OCI-LY1 (cell line): ENCODE measurements at regions not wholly inside any gene's neighbourhood (a gene's known extent, or its start where the extent isn't known, plus 50 kb on each side); places are given as distances from the start of the nearest gene placed in this dataset.
A peak's percentile ranks its signal among the peaks of the same experiment; 100 is the strongest.

Source experiments
- H2AFZ ChIP-seq: fragments of 200-600 bp; sonication (generic), shearing (Covaris generic); 2 replicates; pipeline ENCODE4 v1.6.0; 2014; ENCODE audit warnings: antibody characterized with exemption, mild to moderate bottlenecking, low read length
- H3F3A ChIP-seq: fragments of 200-600 bp; sonication (generic), shearing (Covaris generic); 2 replicates; pipeline ENCODE4 v1.6.0; 2014; ENCODE audit warnings: mild to moderate bottlenecking, antibody characterized with exemption, low read length, moderate library complexity; ENCODE audit not compliant: insufficient read depth
- H3K27ac ChIP-seq: fragments of 200-600 bp; sonication (generic); 2 replicates; pipeline ENCODE4 v1.5.1; 2014; ENCODE audit warnings: low read length, mixed run types, mild to moderate bottlenecking, low read depth; ENCODE audit not compliant: poor library complexity, severe bottlenecking
- H3K27me3 ChIP-seq: fragments of 200-600 bp; sonication (generic); 2 replicates; pipeline ENCODE4 v1.6.0; 2014; ENCODE audit warnings: antibody characterized with exemption, mild to moderate bottlenecking, low read length, moderate library complexity; ENCODE audit not compliant: insufficient read depth
- H3K36me3 ChIP-seq: fragments of 200-600 bp; sonication (generic); 2 replicates; pipeline ENCODE4 v1.6.1; 2014; ENCODE audit warnings: mild to moderate bottlenecking, antibody characterized with exemption, low read length, moderate library complexity, mixed read lengths; ENCODE audit not compliant: insufficient read depth
- H3K4me1 ChIP-seq: fragments of 200-600 bp; sonication (generic); 2 replicates; pipeline ENCODE4 v1.5.1; 2014; ENCODE audit warnings: mild to moderate bottlenecking, low read length, moderate library complexity; ENCODE audit not compliant: insufficient read depth, severe bottlenecking
- H3K4me2 ChIP-seq: fragments of 200-600 bp; sonication (generic), shearing (Covaris generic); 2 replicates; pipeline ENCODE4 v1.6.1; 2014; ENCODE audit warnings: low read length
- H3K4me3 ChIP-seq: fragments of 200-600 bp; sonication (generic); 2 replicates; pipeline ENCODE4 v1.5.1; 2014; ENCODE audit warnings: low read length, low read depth, mild to moderate bottlenecking, mixed read lengths; ENCODE audit not compliant: poor library complexity, severe bottlenecking
- H3K79me2 ChIP-seq: fragments of 200-600 bp; shearing (Covaris generic); 2 replicates; pipeline ENCODE4 v1.6.1; 2016; ENCODE audit warnings: mixed run types, low read length, mixed read lengths; ENCODE audit not compliant: insufficient read depth
- H3K9ac ChIP-seq: fragments of 200-600 bp; sonication (generic), shearing (Covaris generic); 2 replicates; pipeline ENCODE4 v1.6.1; 2014; ENCODE audit warnings: mild to moderate bottlenecking, low read length, mixed read lengths
- H3K9me2 ChIP-seq: fragments of 200-600 bp; sonication (generic), shearing (Covaris generic); 2 replicates; pipeline ENCODE4 v1.6.1; 2014; ENCODE audit warnings: low read depth, mild to moderate bottlenecking, low read length, mixed read lengths
- H3K9me3 ChIP-seq: fragments of 200-600 bp; shearing (Covaris generic); 2 replicates; pipeline ENCODE4 v1.6.1; 2014; ENCODE audit warnings: low read length, mixed read lengths
- H4K20me1 ChIP-seq: fragments of 200-600 bp; sonication (generic), shearing (Covaris generic); 2 replicates; pipeline ENCODE4 v1.6.0; 2016; ENCODE audit warnings: mild to moderate bottlenecking, low read length; ENCODE audit not compliant: insufficient read depth
- CTCF ChIP-seq: fragments of 200-600 bp; sonication (generic), shearing (Covaris generic); IDR thresholded peaks from 2 replicates; pipeline ENCODE4 v1.5.1; 2017; ENCODE audit warnings: mild to moderate bottlenecking, antibody characterized with exemption, low read length, moderate library complexity, mixed read lengths
- EZH2 ChIP-seq: fragments of 200-600 bp; sonication (generic), shearing (Covaris generic); IDR thresholded peaks from 2 replicates; pipeline ENCODE4 v1.8.0; 2017; ENCODE audit warnings: borderline replicate concordance, mixed run types, mild to moderate bottlenecking, antibody characterized with exemption, low read length, moderate library complexity, mixed read lengths

- TF ChIP-seq EZH2 (no peak), CTCF (no peak)
- Histone ChIP-seq H3K4me2 (no peak overlapping the region), H4K20me1 (no peaks in the 10 kb centered on the region), H3K27ac (no peak overlapping the region), H3K9me3 (no peaks in the 10 kb centered on the region), H3K79me2 (no peaks in the 10 kb centered on the region), H3K27me3 (no peaks in the 10 kb centered on the region), H2AFZ (no peak overlapping the region), H3K36me3 (no peaks in the 10 kb centered on the region), H3F3A (no peaks in the 10 kb centered on the region), H3K4me3 (no peak overlapping the region), H3K9me2 (no peaks in the 10 kb centered on the region), H3K4me1 (peaks cover 4% of the 10 kb centered on the region), H3K9ac (no peak overlapping the region)
Measured at GRCh38 chr4:186918466-186918865, 194.8 kb upstream of the FAT1 start.

- H3K4me2 ChIP-seq = no peak overlapping the region
- no peak overlapping the region for H3K27ac ChIP-seq
- TF ChIP-seq EZH2 = no peak
- no peak for TF ChIP-seq CTCF
Measured at GRCh38 chr4:186919340-186919739, 195.7 kb upstream of the FAT1 start.

GRCh38 chr4:186920483-186920882 is 196.8 kb upstream of the FAT1 start:
- Histone ChIP-seq H3K4me1 (no peaks in the 10 kb centered on the region), H3K27me3 (no peaks in the 10 kb centered on the region), H3K36me3 (no peaks in the 10 kb centered on the region), H3K9ac (no peak overlapping the region), H3K9me3 (no peaks in the 10 kb centered on the region), H3K27ac (peak overlapping the region; percentile 34), H3F3A (no peaks in the 10 kb centered on the region), H3K4me3 (no peak overlapping the region), H3K4me2 (no peak overlapping the region), H4K20me1 (no peaks in the 10 kb centered on the region), H3K9me2 (no peaks in the 10 kb centered on the region), H3K79me2 (no peaks in the 10 kb centered on the region), H2AFZ (no peak overlapping the region)
- TF ChIP-seq CTCF = no peak
- TF ChIP-seq EZH2 = no peak

More at GRCh38 chr4:186919340-186919739, 195.7 kb upstream of the FAT1 start:
- no peaks in the 10 kb centered on the region for H4K20me1 ChIP-seq
- H3K9ac ChIP-seq = no peak overlapping the region
- no peak overlapping the region for H2AFZ ChIP-seq
- no peaks in the 10 kb centered on the region for H3K9me2 ChIP-seq
- H3K4me3 ChIP-seq = no peak overlapping the region
- no peaks in the 10 kb centered on the region for H3K27me3 ChIP-seq
- no peaks in the 10 kb centered on the region for H3F3A ChIP-seq
- H3K36me3 ChIP-seq = no peaks in the 10 kb centered on the region
- H3K79me2 ChIP-seq = no peaks in the 10 kb centered on the region
- peaks cover 4% of the 10 kb centered on the region for H3K4me1 ChIP-seq
- H3K9me3 ChIP-seq = no peaks in the 10 kb centered on the region
